Natural killer cell (primary cell): ENCODE measurements at regions not wholly inside any gene's neighbourhood (a gene's known extent, or its start where the extent isn't known, plus 50 kb on each side); places are given as distances from the start of the nearest gene placed in this dataset.

ENCODE experiments used
- ATAC-seq, 3 donors: fragments of 150-1000 bp in 2 of 3; fragments of 200-7000 bp in 1 of 3; cut with Tn5 transposase; 1 replicate in 1 of 3; 2 replicates in 2 of 3; pipeline ENCODE4 v1.10.0; 2021; ENCODE audit warnings: mild to moderate bottlenecking in 2 of 3, moderate library complexity in 2 of 3
- DNase-seq, 2 donors: peaks; one replicate each; pipeline versions ENCODE4 v3.0.0 to v3.0.0-alpha.2; 2013 to 2021; ENCODE audit warnings: mixed read lengths in 1 of 2
- H3K27ac ChIP-seq: one replicate; pipeline ENCODE4 v1.5.1; 2013; ENCODE audit warnings: mild to moderate bottlenecking, low read length
- H3K27me3 ChIP-seq: one replicate; pipeline ENCODE4 v1.6.1; 2013; ENCODE audit warnings: low read length; ENCODE audit not compliant: control insufficient read depth, insufficient read depth
- H3K36me3 ChIP-seq: one replicate; pipeline ENCODE4 v1.6.1; 2013; ENCODE audit warnings: low read length; ENCODE audit not compliant: control insufficient read depth, insufficient read depth
- H3K4me1 ChIP-seq: one replicate; pipeline ENCODE4 v1.6.1; 2013; ENCODE audit warnings: low read length; ENCODE audit not compliant: control insufficient read depth, insufficient read depth
- H3K4me3 ChIP-seq: one replicate; pipeline ENCODE4 v1.5.1; 2013; ENCODE audit warnings: low read length
- H3K9me3 ChIP-seq: one replicate; pipeline ENCODE4 v1.6.1; 2013; ENCODE audit warnings: low read length; ENCODE audit not compliant: control insufficient read depth, insufficient read depth
- H3K27ac Mint-ChIP-seq, 2 donors: one replicate each; pipeline ENCODE4 v1.8.0; 2022; ENCODE audit warnings: mild to moderate bottlenecking in 2 of 2, mixed read lengths in 2 of 2, moderate library complexity in 1 of 2
- H3K27me3 Mint-ChIP-seq, 2 donors: one replicate each; pipeline ENCODE4 v1.8.0; 2022; ENCODE audit warnings: low read depth in 2 of 2, mixed read lengths in 2 of 2
- H3K36me3 Mint-ChIP-seq: one replicate; pipeline ENCODE4 v1.8.0; 2022; ENCODE audit warnings: mixed read lengths
- H3K4me1 Mint-ChIP-seq, 2 donors: one replicate each; pipeline ENCODE4 v1.8.0; 2022; ENCODE audit warnings: mixed read lengths in 2 of 2
- H3K4me3 Mint-ChIP-seq: one replicate; pipeline ENCODE4 v1.8.0; 2022; ENCODE audit warnings: mild to moderate bottlenecking, moderate library complexity, mixed read lengths
- H3K9me3 Mint-ChIP-seq, 2 donors: one replicate each; pipeline ENCODE4 v1.8.0; 2022; ENCODE audit warnings: mixed read lengths in 2 of 2
- CTCF ChIP-seq: fragments of 200-600 bp; IDR thresholded peaks from one replicate; pipeline ENCODE4 v1.8.0; 2022; ENCODE audit warnings: antibody characterized with exemption
- WGBS: methylation state at CpG from one replicate; pipeline ENCODE4 v1.1.7; 2013; ENCODE audit warnings: missing lambda C conversion rate; ENCODE audit not compliant: insufficient coverage; 5-methylcytosine and 5-hydroxymethylcytosine counted together
- intact Hi-C: fragments of 100-400 bp; cut with micrococcal nuclease; formaldehyde crosslinking; loops from one replicate; pipeline ENCODE4 v1.14.2; 2022

- H3K9me3 ChIP-seq = peaks cover 7% of the 10 kb centered on the region
- H3K4me1 ChIP-seq = no peaks in the 10 kb centered on the region
- no peak overlapping the region for H3K4me3 ChIP-seq
- ATAC-seq = no peak
- TF ChIP-seq CTCF = no peak
- H3K36me3 ChIP-seq = no peaks in the 10 kb centered on the region
- no peaks in the 10 kb centered on the region for H3K27me3 Mint-ChIP-seq
- DNase-seq = no peak
- H3K27ac Mint-ChIP-seq = no peak overlapping the region
- H3K27me3 ChIP-seq = no peaks in the 10 kb centered on the region
- H3K36me3 Mint-ChIP-seq = peaks cover 43% of the 10 kb centered on the region
- H3K9me3 Mint-ChIP-seq = peaks cover 15 to 39% of the 10 kb centered on the region in 2 donors
- no peaks in the 10 kb centered on the region for H3K4me1 Mint-ChIP-seq
- intact Hi-C loops = no loop called here
- no peak overlapping the region for H3K4me3 Mint-ChIP-seq
- WGBS = 88% methylated on average over 3 of the region's 4 CpGs
- H3K27ac ChIP-seq = no peak overlapping the region
Observed at GRCh38 chr1:188706742-188707141, 1770.9 kb downstream of the BRINP3 start.

- Histone ChIP-seq H3K4me1 (no peaks in the 10 kb centered on the region), H3K9me3 (no peaks in the 10 kb centered on the region), H3K27ac (no peak overlapping the region), H3K36me3 (no peaks in the 10 kb centered on the region), H3K27me3 (no peaks in the 10 kb centered on the region), H3K4me3 (no peak overlapping the region)
- intact Hi-C loops = no loop called here
- Mint-ChIP-seq H3K4me1 (no peaks in the 10 kb centered on the region), H3K27me3 (no peaks in the 10 kb centered on the region), H3K36me3 (peaks cover 35% of the 10 kb centered on the region), H3K9me3 (peaks cover 15 to 37% of the 10 kb centered on the region in 2 donors), H3K27ac (no peak overlapping the region), H3K4me3 (no peak overlapping the region)
- ATAC-seq = no peak
- WGBS = 85% methylated on average over 3 of the region's 4 CpGs
- DNase-seq = no peak
- no peak for TF ChIP-seq CTCF
Observed at GRCh38 chr1:188708795-188709535, 1768.7 kb downstream of the BRINP3 start.

GRCh38 chr1:188715566-188715965 is 1762.1 kb downstream of the BRINP3 start:
- no peak overlapping the region for H3K27ac Mint-ChIP-seq
- WGBS = 75% methylated on average over 1 of the region's 1 CpG
- DNase-seq (no peak), ATAC-seq (no peak)
- Histone ChIP-seq H3K4me1 (no peaks in the 10 kb centered on the region), H3K27ac (no peak overlapping the region), H3K4me3 (no peak overlapping the region), H3K36me3 (no peaks in the 10 kb centered on the region), H3K9me3 (no peaks in the 10 kb centered on the region), H3K27me3 (no peaks in the 10 kb centered on the region)
- no peaks in the 10 kb centered on the region for H3K27me3 Mint-ChIP-seq
- no peak overlapping the region for H3K4me3 Mint-ChIP-seq
- H3K9me3 Mint-ChIP-seq = peaks cover 15 to 21% of the 10 kb centered on the region in 2 donors
- no peaks in the 10 kb centered on the region for H3K4me1 Mint-ChIP-seq
- intact Hi-C loops = no loop called here
- H3K36me3 Mint-ChIP-seq = no peaks in the 10 kb centered on the region
- TF ChIP-seq CTCF = no peak

- Mint-ChIP-seq H3K27me3 (no peaks in the 10 kb centered on the region), H3K4me1 (no peaks in the 10 kb centered on the region), H3K27ac (no peak overlapping the region), H3K9me3 (peaks cover 12 to 19% of the 10 kb centered on the region in 2 donors), H3K36me3 (no peaks in the 10 kb centered on the region), H3K4me3 (no peak overlapping the region)
- DNase-seq (no peak), ATAC-seq (no peak)
- H3K27me3 ChIP-seq = no peaks in the 10 kb centered on the region
- intact Hi-C loops = no loop called here
- no peaks in the 10 kb centered on the region for H3K36me3 ChIP-seq
- WGBS = 74% methylated on average over 2 of the region's 3 CpGs
- TF ChIP-seq CTCF = no peak
- no peaks in the 10 kb centered on the region for H3K9me3 ChIP-seq
- H3K27ac ChIP-seq = no peak overlapping the region
- H3K4me3 ChIP-seq = no peak overlapping the region
- no peaks in the 10 kb centered on the region for H3K4me1 ChIP-seq
Observed at GRCh38 chr1:188719735-188720134, 1757.9 kb downstream of the BRINP3 start.
